Bronchial epithelial cell (primary cell): ENCODE measurements at regions not wholly inside any gene's neighbourhood (a gene's known extent, or its start where the extent isn't known, plus 50 kb on each side); places are given as distances from the start of the nearest gene placed in this dataset.
"Not testable (repeated sequence)": the region's sequence is repeated elsewhere in the genome, so short reads cannot be mapped to it uniquely, and the experiment has no call there.

ENCODE experiments used
- DNase-seq: peaks from one replicate; pipeline ENCODE4 v3.0.0-alpha.2; 2010; ENCODE audit warnings: low read depth
- FAIRE-seq: peaks from 2 replicates; lab custom pipeline; 2011; peaks lifted over from hg19 to GRCh38; lab: Jason Lieb, UNC
- H3K27me3 ChIP-seq: 2 replicates; pipeline ENCODE4 v1.5.1; 2011; ENCODE audit warnings: low read length; ENCODE audit not compliant: control insufficient read depth, insufficient read depth
- H3K36me3 ChIP-seq: 2 replicates; pipeline ENCODE4 v1.5.1; 2011; ENCODE audit warnings: low read length; ENCODE audit not compliant: control insufficient read depth, insufficient read depth
- H3K4me3 ChIP-seq: 2 replicates; pipeline ENCODE4 v1.5.1; 2011; ENCODE audit warnings: mild to moderate bottlenecking, low read depth, low read length, control low read depth
- CTCF ChIP-seq: IDR thresholded peaks from 2 replicates; pipeline ENCODE4 v1.5.1; 2011; ENCODE audit warnings: mild to moderate bottlenecking, moderate library complexity, low read length, control low read depth, inconsistent platforms; ENCODE audit not compliant: insufficient read depth, severe bottlenecking

GRCh38 chr4:144851948-144852347 lies 206.0 kb downstream of the HHIP start:
- Histone ChIP-seq H3K27me3 (no peaks in the 10 kb centered on the region), H3K36me3 (no peaks in the 10 kb centered on the region), H3K4me3 (no peak overlapping the region)
- TF ChIP-seq CTCF = no peak
- no peak for FAIRE-seq
- no peak for DNase-seq

- no peak for DNase-seq
- Histone ChIP-seq H3K36me3 (no peaks in the 10 kb centered on the region), H3K4me3 (no peak overlapping the region), H3K27me3 (no peaks in the 10 kb centered on the region)
- no peak for TF ChIP-seq CTCF
- FAIRE-seq = no peak
These were observed 215.5 kb downstream of the HHIP start for GRCh38 chr4:144861471-144861870.

- Histone ChIP-seq H3K27me3 (no peaks in the 10 kb centered on the region), H3K4me3 (no peak overlapping the region), H3K36me3 (no peaks in the 10 kb centered on the region)
- TF ChIP-seq CTCF = no peak
- FAIRE-seq = no peak
- DNase-seq = no peak
These were observed 216.3 kb downstream of the HHIP start for GRCh38 chr4:144862210-144862609.

GRCh38 chr4:144864891-144865290 lies 218.9 kb downstream of the HHIP start:
- not testable (repeated sequence) for H3K27me3 ChIP-seq, H3K4me3 ChIP-seq, H3K36me3 ChIP-seq, FAIRE-seq, DNase-seq

GRCh38 chr4:144868309-144868708 lies 222.4 kb downstream of the HHIP start:
- Histone ChIP-seq H3K27me3 (no peaks in the 10 kb centered on the region), H3K4me3 (no peak overlapping the region), H3K36me3 (no peaks in the 10 kb centered on the region)
- FAIRE-seq (no peak), DNase-seq (no peak)
- no peak for TF ChIP-seq CTCF

GRCh38 chr4:144872508-144873225 lies 225.3 kb downstream of the ANAPC10 start:
- no peak for DNase-seq
- H3K36me3 ChIP-seq = no peaks in the 10 kb centered on the region
- no peak for FAIRE-seq
- H3K4me3 ChIP-seq = no peak overlapping the region
- H3K27me3 ChIP-seq = no peaks in the 10 kb centered on the region
- no peak for TF ChIP-seq CTCF
